HFFc6 (cell line): ENCODE measurements at regions not wholly inside any gene's neighbourhood (a gene's known extent, or its start where the extent isn't known, plus 50 kb on each side); places are given as distances from the start of the nearest gene placed in this dataset.

Experiments
- DNase-seq: peaks from one replicate; pipeline ENCODE4 v3.0.0-alpha.2; 2018
- H3K27ac Mint-ChIP-seq: 2 replicates; pipeline ENCODE4 v1.8.0; 2020; ENCODE audit warnings: mild to moderate bottlenecking, mixed read lengths
- H3K27me3 Mint-ChIP-seq: 2 replicates; pipeline ENCODE4 v1.8.0; 2021; ENCODE audit warnings: mild to moderate bottlenecking, moderate library complexity, mixed read lengths; ENCODE audit not compliant: insufficient read depth
- H3K36me3 Mint-ChIP-seq: 2 replicates; pipeline ENCODE4 v1.8.0; 2021; ENCODE audit warnings: low read depth, mixed read lengths
- H3K4me1 Mint-ChIP-seq: 2 replicates; pipeline ENCODE4 v1.8.0; 2020; ENCODE audit warnings: low read depth, mixed read lengths
- H3K4me3 Mint-ChIP-seq: 2 replicates; pipeline ENCODE4 v1.8.0; 2020; ENCODE audit warnings: mild to moderate bottlenecking, moderate library complexity, mixed read lengths
- H3K9me3 Mint-ChIP-seq: 2 replicates; pipeline ENCODE4 v1.8.0; 2020; ENCODE audit warnings: mild to moderate bottlenecking, mixed read lengths
- TF ChIP-seq, protein P1 (sequence below): fragments of 200-600 bp; sonication (generic); IDR thresholded peaks from 2 replicates; pipeline ENCODE4 v1.5.0; 2021; ENCODE audit warnings: antibody characterized with exemption, mild to moderate bottlenecking

GRCh38 chr2:188776634-188777033 lies 197.5 kb upstream of the COL3A1 start:
- Mint-ChIP-seq H3K27me3 (no peaks in the 10 kb centered on the region), H3K27ac (peak overlapping the region; percentile 57; the same call in 1 of the 2 replicates), H3K4me1 (peaks cover 31% of the 10 kb centered on the region), H3K36me3 (no peaks in the 10 kb centered on the region), H3K9me3 (no peaks in the 10 kb centered on the region), H3K4me3 (no peak overlapping the region)
- TF ChIP-seq, protein P1, sequence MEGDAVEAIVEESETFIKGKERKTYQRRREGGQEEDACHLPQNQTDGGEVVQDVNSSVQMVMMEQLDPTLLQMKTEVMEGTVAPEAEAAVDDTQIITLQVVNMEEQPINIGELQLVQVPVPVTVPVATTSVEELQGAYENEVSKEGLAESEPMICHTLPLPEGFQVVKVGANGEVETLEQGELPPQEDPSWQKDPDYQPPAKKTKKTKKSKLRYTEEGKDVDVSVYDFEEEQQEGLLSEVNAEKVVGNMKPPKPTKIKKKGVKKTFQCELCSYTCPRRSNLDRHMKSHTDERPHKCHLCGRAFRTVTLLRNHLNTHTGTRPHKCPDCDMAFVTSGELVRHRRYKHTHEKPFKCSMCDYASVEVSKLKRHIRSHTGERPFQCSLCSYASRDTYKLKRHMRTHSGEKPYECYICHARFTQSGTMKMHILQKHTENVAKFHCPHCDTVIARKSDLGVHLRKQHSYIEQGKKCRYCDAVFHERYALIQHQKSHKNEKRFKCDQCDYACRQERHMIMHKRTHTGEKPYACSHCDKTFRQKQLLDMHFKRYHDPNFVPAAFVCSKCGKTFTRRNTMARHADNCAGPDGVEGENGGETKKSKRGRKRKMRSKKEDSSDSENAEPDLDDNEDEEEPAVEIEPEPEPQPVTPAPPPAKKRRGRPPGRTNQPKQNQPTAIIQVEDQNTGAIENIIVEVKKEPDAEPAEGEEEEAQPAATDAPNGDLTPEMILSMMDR, result no peak
- DNase-seq, result peak; percentile 65

- peak overlapping the region; percentile 60 for H3K27ac Mint-ChIP-seq
- no peaks in the 10 kb centered on the region for H3K27me3 Mint-ChIP-seq
- TF ChIP-seq, protein P1, result peak; percentile 48; the same call in 1 of the 2 replicates
- peaks cover 50% of the 10 kb centered on the region for H3K4me1 Mint-ChIP-seq
- H3K36me3 Mint-ChIP-seq, result no peaks in the 10 kb centered on the region
- DNase-seq, result no peak
- no peaks in the 10 kb centered on the region for H3K9me3 Mint-ChIP-seq
- H3K4me3 Mint-ChIP-seq, result no peak overlapping the region
These were observed 189.9 kb upstream of the COL3A1 start for GRCh38 chr2:188784269-188784762.

GRCh38 chr2:188785061-188785460 lies 189.1 kb upstream of the COL3A1 start:
- Mint-ChIP-seq H3K4me3 (peak overlapping the region; percentile 85; the same call in 1 of the 2 replicates), H3K27ac (peak overlapping the region; percentile 95), H3K4me1 (peaks cover 56% of the 10 kb centered on the region), H3K9me3 (no peaks in the 10 kb centered on the region), H3K36me3 (no peaks in the 10 kb centered on the region), H3K27me3 (no peaks in the 10 kb centered on the region)
- DNase-seq, result no peak
- TF ChIP-seq, protein P1, result no peak

GRCh38 chr2:188785490-188785889 lies 188.7 kb upstream of the COL3A1 start:
- Mint-ChIP-seq H3K9me3 (no peaks in the 10 kb centered on the region), H3K27ac (peak overlapping the region; percentile 95), H3K27me3 (no peaks in the 10 kb centered on the region), H3K4me3 (peak overlapping the region; percentile 85; the same call in 1 of the 2 replicates), H3K4me1 (peaks cover 58% of the 10 kb centered on the region), H3K36me3 (no peaks in the 10 kb centered on the region)
- TF ChIP-seq, protein P1, result no peak
- DNase-seq, result no peak

- Mint-ChIP-seq H3K9me3 (no peaks in the 10 kb centered on the region), H3K4me3 (peak overlapping the region; percentile 85), H3K36me3 (no peaks in the 10 kb centered on the region), H3K27me3 (no peaks in the 10 kb centered on the region), H3K27ac (peak overlapping the region; percentile 95), H3K4me1 (peaks cover 58% of the 10 kb centered on the region)
- DNase-seq, result peak; percentile 66
- TF ChIP-seq, protein P1, result no peak
These were observed 187.8 kb upstream of the COL3A1 start for GRCh38 chr2:188786368-188786841.
